Chondrocyte (in vitro differentiated cells): ENCODE measurements at regions not wholly inside any gene's neighbourhood (a gene's known extent, or its start where the extent isn't known, plus 50 kb on each side); places are given as distances from the start of the nearest gene placed in this dataset.

Source experiments
- DNase-seq: peaks from one replicate; pipeline ENCODE4 v3.0.0; 2021; ENCODE audit warnings: mixed read lengths, low spot score
- H3K27ac Mint-ChIP-seq: one replicate; pipeline ENCODE4 v1.8.0; 2021; ENCODE audit warnings: mild to moderate bottlenecking, moderate library complexity, mixed read lengths; ENCODE audit not compliant: unreplicated experiment
- H3K27me3 Mint-ChIP-seq: 2 replicates; pipeline ENCODE4 v1.8.0; 2021; ENCODE audit warnings: low read depth, mixed read lengths
- H3K36me3 Mint-ChIP-seq: 2 replicates; pipeline ENCODE4 v1.8.0; 2021; ENCODE audit warnings: low read depth, mixed read lengths
- H3K4me1 Mint-ChIP-seq: 2 replicates; pipeline ENCODE4 v1.8.0; 2021; ENCODE audit warnings: low read depth, mild to moderate bottlenecking, mixed read lengths
- H3K4me3 Mint-ChIP-seq: one replicate; pipeline ENCODE4 v1.8.0; 2021; ENCODE audit warnings: mild to moderate bottlenecking, moderate library complexity, mixed read lengths; ENCODE audit not compliant: unreplicated experiment
- H3K9me3 Mint-ChIP-seq: 2 replicates; pipeline ENCODE4 v1.8.0; 2021; ENCODE audit warnings: low read depth, mixed read lengths
- CTCF ChIP-seq: fragments of 200-600 bp; sonication (generic); IDR thresholded peaks from 2 replicates; pipeline ENCODE4 v1.5.0; 2021; ENCODE audit warnings: antibody characterized with exemption, mild to moderate bottlenecking, moderate library complexity

GRCh38 chr15:70433586-70434324, 329.6 kb downstream of the UACA start:
- Mint-ChIP-seq H3K4me1 (no peaks in the 10 kb centered on the region), H3K27ac (no peak overlapping the region), H3K36me3 (no peaks in the 10 kb centered on the region), H3K27me3 (peaks cover 51% of the 10 kb centered on the region), H3K4me3 (no peak overlapping the region), H3K9me3 (peaks cover 8% of the 10 kb centered on the region)
- no peak for DNase-seq
- TF ChIP-seq CTCF: no peak

GRCh38 chr15:70432924-70433495, 330.3 kb downstream of the UACA start:
- peaks cover 49% of the 10 kb centered on the region for H3K27me3 Mint-ChIP-seq
- H3K4me1 Mint-ChIP-seq: no peaks in the 10 kb centered on the region
- TF ChIP-seq CTCF: no peak
- DNase-seq: no peak
- no peaks in the 10 kb centered on the region for H3K36me3 Mint-ChIP-seq
- H3K4me3 Mint-ChIP-seq: no peak overlapping the region
- H3K9me3 Mint-ChIP-seq: peaks cover 14% of the 10 kb centered on the region
- H3K27ac Mint-ChIP-seq: no peak overlapping the region

- Mint-ChIP-seq H3K36me3 (no peaks in the 10 kb centered on the region), H3K27ac (no peak overlapping the region), H3K4me3 (no peak overlapping the region), H3K4me1 (no peaks in the 10 kb centered on the region), H3K27me3 (peaks cover 41% of the 10 kb centered on the region), H3K9me3 (peaks cover 14% of the 10 kb centered on the region)
- TF ChIP-seq CTCF: no peak
- no peak for DNase-seq
Measured at GRCh38 chr15:70431854-70432253, 331.5 kb downstream of the UACA start.

- H3K27ac Mint-ChIP-seq: no peak overlapping the region
- DNase-seq: no peak
- TF ChIP-seq CTCF: no peak
- no peak overlapping the region for H3K4me3 Mint-ChIP-seq
- peaks cover 6% of the 10 kb centered on the region for H3K4me1 Mint-ChIP-seq
- H3K9me3 Mint-ChIP-seq: peaks cover 14% of the 10 kb centered on the region
- H3K27me3 Mint-ChIP-seq: peaks cover 41% of the 10 kb centered on the region
- H3K36me3 Mint-ChIP-seq: no peaks in the 10 kb centered on the region
Measured at GRCh38 chr15:70430069-70430468, 332.4 kb upstream of the TLE3 start.

GRCh38 chr15:70429056-70429722, 331.5 kb upstream of the TLE3 start:
- TF ChIP-seq CTCF: no peak
- DNase-seq: no peak
- Mint-ChIP-seq H3K27me3 (peaks cover 43% of the 10 kb centered on the region), H3K4me3 (no peak overlapping the region), H3K36me3 (no peaks in the 10 kb centered on the region), H3K27ac (no peak overlapping the region), H3K9me3 (peaks cover 14% of the 10 kb centered on the region), H3K4me1 (peaks cover 6% of the 10 kb centered on the region)
